Uterus (tissue), 3 donors: ENCODE measurements at regions not wholly inside any gene's neighbourhood (a gene's known extent, or its start where the extent isn't known, plus 50 kb on each side); places are given as distances from the start of the nearest gene placed in this dataset.

ENCODE experiments used
- DNase-seq, 2 donors: peaks; one replicate each; pipeline ENCODE4 v3.0.0-alpha.2; 2019 to 2020
- H3K27ac ChIP-seq, 2 donors: fragments of 200-600 bp; sonication (generic); 1 replicate in 1 of 2; 2 replicates in 1 of 2; pipeline ENCODE4 v1.5.1; 2016 to 2018
- H3K27me3 ChIP-seq, 2 donors: fragments of 200-600 bp; sonication (generic); one replicate each; pipeline ENCODE4 v1.5.1; 2018 to 2019; ENCODE audit warnings: control low read depth in 1 of 2
- H3K36me3 ChIP-seq, 2 donors: fragments of 200-600 bp; sonication (generic); one replicate each; pipeline ENCODE4 v1.5.1; 2019; ENCODE audit warnings: control low read depth in 1 of 2
- H3K4me1 ChIP-seq, 2 donors: fragments of 200-600 bp; sonication (generic); one replicate each; pipeline ENCODE4 v1.5.1; 2018 to 2019; ENCODE audit warnings: control low read depth in 1 of 2
- H3K4me3 ChIP-seq, 2 donors: fragments of 200-600 bp; sonication (generic); 1 replicate in 1 of 2; 2 replicates in 1 of 2; pipeline ENCODE4 v1.5.1; 2018 to 2019; ENCODE audit warnings: mild to moderate bottlenecking in 1 of 2
- H3K9me3 ChIP-seq, 2 donors: fragments of 200-600 bp; sonication (generic); one replicate each; pipeline ENCODE4 v1.5.1; 2019; ENCODE audit warnings: control low read depth in 1 of 2
- CTCF ChIP-seq, 4 experiments: fragments of 200-600 bp in 2 of 4; fragments of 450-650 bp in 2 of 4; sonication (generic) in 2 of 4; IDR thresholded peaks; one replicate each; pipeline ENCODE4 v1.5.1; 2016 to 2019; ENCODE audit warnings: antibody characterized with exemption in 4 of 4, mild to moderate bottlenecking in 2 of 4, moderate library complexity in 1 of 4
- POLR2A ChIP-seq, 2 donors: fragments of 450-650 bp; IDR thresholded peaks; one replicate each; pipeline ENCODE4 v1.6.1; 2016; ENCODE audit warnings: antibody characterized with exemption in 2 of 2, mild to moderate bottlenecking in 1 of 2, moderate library complexity in 1 of 2
- intact Hi-C: fragments of 100-400 bp; cut with DNase I; formaldehyde crosslinking; loops from one replicate; pipeline ENCODE4 v1.15.1; 2023; ENCODE audit warnings: low total_unique reads
- donor health status: DM: yes; HTN: yes; CAD: no.

GRCh38 chr14:46147452-46147851 lies 504.1 kb downstream of the RPL10L start:
- TF ChIP-seq CTCF (IDR thresholded peaks at IDR 0.05): no peak
- no peak for TF ChIP-seq POLR2A (IDR thresholded peaks at IDR 0.05)
- no peaks in the 10 kb centered on the region for H3K4me1 ChIP-seq
- intact Hi-C loops: no loop called here
- no peaks in the 10 kb centered on the region for H3K9me3 ChIP-seq
- no peaks in the 10 kb centered on the region for H3K36me3 ChIP-seq
- no peak overlapping the region for H3K4me3 ChIP-seq
- no peak for DNase-seq
- no peaks in the 10 kb centered on the region for H3K27me3 ChIP-seq
- H3K27ac ChIP-seq: no peak overlapping the region

GRCh38 chr14:46147024-46147423 lies 504.6 kb downstream of the RPL10L start:
- intact Hi-C loops: no loop called here
- DNase-seq: no peak
- H3K9me3 ChIP-seq: no peaks in the 10 kb centered on the region
- H3K27me3 ChIP-seq: no peaks in the 10 kb centered on the region
- TF ChIP-seq CTCF (IDR thresholded peaks at IDR 0.05) (no peak), POLR2A (IDR thresholded peaks at IDR 0.05) (no peak)
- H3K4me1 ChIP-seq: no peaks in the 10 kb centered on the region
- H3K27ac ChIP-seq: no peak overlapping the region
- H3K36me3 ChIP-seq: no peaks in the 10 kb centered on the region
- H3K4me3 ChIP-seq: no peak overlapping the region

GRCh38 chr14:46140445-46140844 lies 511.1 kb downstream of the RPL10L start:
- H3K4me1 ChIP-seq: no peaks in the 10 kb centered on the region
- intact Hi-C loops: no loop called here
- H3K9me3 ChIP-seq: no peaks in the 10 kb centered on the region
- H3K27ac ChIP-seq: no peak overlapping the region
- H3K36me3 ChIP-seq: no peaks in the 10 kb centered on the region
- TF ChIP-seq POLR2A (IDR thresholded peaks at IDR 0.05) (no peak), CTCF (IDR thresholded peaks at IDR 0.05) (no peak)
- DNase-seq: no peak
- no peak overlapping the region for H3K4me3 ChIP-seq
- no peaks in the 10 kb centered on the region for H3K27me3 ChIP-seq

GRCh38 chr14:46139649-46140048 lies 511.9 kb downstream of the RPL10L start:
- Histone ChIP-seq H3K4me1 (no peaks in the 10 kb centered on the region), H3K36me3 (no peaks in the 10 kb centered on the region), H3K9me3 (no peaks in the 10 kb centered on the region), H3K27me3 (no peaks in the 10 kb centered on the region), H3K27ac (no peak overlapping the region), H3K4me3 (no peak overlapping the region)
- no peak for DNase-seq
- intact Hi-C loops: no loop called here
- TF ChIP-seq POLR2A (IDR thresholded peaks at IDR 0.05) (no peak), CTCF (IDR thresholded peaks at IDR 0.05) (no peak)

- TF ChIP-seq CTCF (IDR thresholded peaks at IDR 0.05): no peak
- no peak for TF ChIP-seq POLR2A (IDR thresholded peaks at IDR 0.05)
These were observed 513.8 kb downstream of the RPL10L start for GRCh38 chr14:46137786-46138185.

More at GRCh38 chr14:46137786-46138185, 513.8 kb downstream of the RPL10L start:
- intact Hi-C loops: no loop called here
- Histone ChIP-seq H3K27me3 (no peaks in the 10 kb centered on the region), H3K27ac (no peak overlapping the region), H3K36me3 (no peaks in the 10 kb centered on the region), H3K4me3 (no peak overlapping the region), H3K9me3 (no peaks in the 10 kb centered on the region), H3K4me1 (no peaks in the 10 kb centered on the region)
- DNase-seq: no peak
